Smooth muscle cell (in vitro differentiated cells): ENCODE measurements at regions not wholly inside any gene's neighbourhood (a gene's known extent, or its start where the extent isn't known, plus 50 kb on each side); places are given as distances from the start of the nearest gene placed in this dataset.

Experiments used
- DNase-seq: peaks from one replicate; lab custom pipeline; 2025; ENCODE audit not compliant: unreplicated experiment; lab: John Stamatoyannopoulos, UW
- H2AFZ ChIP-seq: fragments of 200-600 bp; sonication (generic); 2 replicates; pipeline ENCODE4 v1.6.0; 2016; ENCODE audit warnings: antibody characterized with exemption, low read depth, mild to moderate bottlenecking
- H3F3A ChIP-seq: fragments of 200-600 bp; sonication (generic); 2 replicates; pipeline ENCODE4 v1.6.0; 2017; ENCODE audit warnings: antibody characterized with exemption, low read depth
- H3K27ac ChIP-seq: fragments of 200-600 bp; sonication (generic); 2 replicates; pipeline ENCODE4 v1.5.1; 2016; ENCODE audit warnings: low read depth, mild to moderate bottlenecking
- H3K27me3 ChIP-seq: fragments of 200-600 bp; sonication (generic); 2 replicates; pipeline ENCODE4 v1.6.1; 2016; ENCODE audit warnings: low read depth, mild to moderate bottlenecking
- H3K36me3 ChIP-seq: fragments of 200-600 bp; sonication (generic); 2 replicates; pipeline ENCODE4 v1.5.1; 2016; ENCODE audit warnings: low read depth
- H3K4me1 ChIP-seq: fragments of 200-600 bp; sonication (generic); 2 replicates; pipeline ENCODE4 v1.5.1; 2016; ENCODE audit warnings: low read depth
- H3K4me2 ChIP-seq: fragments of 200-600 bp; sonication (generic); 2 replicates; pipeline ENCODE4 v1.6.0; 2016; ENCODE audit warnings: mild to moderate bottlenecking
- H3K4me3 ChIP-seq: fragments of 200-600 bp; sonication (generic); 2 replicates; pipeline ENCODE4 v1.5.1; 2016; ENCODE audit warnings: mild to moderate bottlenecking
- H3K79me2 ChIP-seq: fragments of 200-600 bp; sonication (generic); 2 replicates; pipeline ENCODE4 v1.6.0; 2016; ENCODE audit warnings: low read depth, mild to moderate bottlenecking
- H3K9ac ChIP-seq: fragments of 200-600 bp; sonication (generic); 2 replicates; pipeline ENCODE4 v1.6.0; 2016; ENCODE audit warnings: low read depth
- H3K9me3 ChIP-seq: fragments of 200-600 bp; sonication (generic); replicated peaks from 2 replicates; pipeline ENCODE4 v1.5.1; 2016; ENCODE audit warnings: low read depth
- H4K20me1 ChIP-seq: fragments of 200-600 bp; sonication (generic); 2 replicates; pipeline ENCODE4 v1.6.0; 2016; ENCODE audit warnings: low read depth
- WGBS: methylation state at CpG from one replicate; pipeline ENCODE4 v1.1.7; 2016; ENCODE audit warnings: low lambda C conversion rate; 5-methylcytosine and 5-hydroxymethylcytosine counted together
- TF ChIP-seq, protein P1 (sequence below): fragments of 200-600 bp; sonication (generic); IDR thresholded peaks from 2 replicates; pipeline ENCODE4 v1.5.1; 2017; ENCODE audit warnings: borderline replicate concordance, mild to moderate bottlenecking, antibody characterized with exemption; ENCODE audit not compliant: insufficient read depth, poor library complexity, severe bottlenecking

- TF ChIP-seq, protein P1, sequence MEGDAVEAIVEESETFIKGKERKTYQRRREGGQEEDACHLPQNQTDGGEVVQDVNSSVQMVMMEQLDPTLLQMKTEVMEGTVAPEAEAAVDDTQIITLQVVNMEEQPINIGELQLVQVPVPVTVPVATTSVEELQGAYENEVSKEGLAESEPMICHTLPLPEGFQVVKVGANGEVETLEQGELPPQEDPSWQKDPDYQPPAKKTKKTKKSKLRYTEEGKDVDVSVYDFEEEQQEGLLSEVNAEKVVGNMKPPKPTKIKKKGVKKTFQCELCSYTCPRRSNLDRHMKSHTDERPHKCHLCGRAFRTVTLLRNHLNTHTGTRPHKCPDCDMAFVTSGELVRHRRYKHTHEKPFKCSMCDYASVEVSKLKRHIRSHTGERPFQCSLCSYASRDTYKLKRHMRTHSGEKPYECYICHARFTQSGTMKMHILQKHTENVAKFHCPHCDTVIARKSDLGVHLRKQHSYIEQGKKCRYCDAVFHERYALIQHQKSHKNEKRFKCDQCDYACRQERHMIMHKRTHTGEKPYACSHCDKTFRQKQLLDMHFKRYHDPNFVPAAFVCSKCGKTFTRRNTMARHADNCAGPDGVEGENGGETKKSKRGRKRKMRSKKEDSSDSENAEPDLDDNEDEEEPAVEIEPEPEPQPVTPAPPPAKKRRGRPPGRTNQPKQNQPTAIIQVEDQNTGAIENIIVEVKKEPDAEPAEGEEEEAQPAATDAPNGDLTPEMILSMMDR: no peak
- Histone ChIP-seq H3K27me3 (no peaks in the 10 kb centered on the region), H3K4me3 (peak overlapping the region; percentile 58), H3K36me3 (no peaks in the 10 kb centered on the region), H3K79me2 (peaks cover 8% of the 10 kb centered on the region), H3K4me1 (peaks cover 48% of the 10 kb centered on the region), H3K27ac (peak overlapping the region; percentile 94), H4K20me1 (no peaks in the 10 kb centered on the region), H3K9me3 (no peaks in the 10 kb centered on the region), H3K9ac (peak overlapping the region; percentile 94), H3F3A (peaks cover 38% of the 10 kb centered on the region), H3K4me2 (peak overlapping the region; percentile 88), H2AFZ (no peak overlapping the region)
- DNase-seq: peak; percentile 54
- 9% methylated on average over 49 of the region's 50 CpGs for WGBS
Observed at GRCh38 chr9:129495620-129496472, 125.1 kb downstream of the C9orf50 start.

- Histone ChIP-seq H4K20me1 (no peaks in the 10 kb centered on the region), H3K4me2 (no peak overlapping the region), H3K27ac (peak overlapping the region; percentile 94), H3K4me1 (peaks cover 45% of the 10 kb centered on the region), H3K36me3 (no peaks in the 10 kb centered on the region), H3K27me3 (no peaks in the 10 kb centered on the region), H3K4me3 (no peak overlapping the region), H3F3A (peaks cover 31% of the 10 kb centered on the region), H2AFZ (no peak overlapping the region), H3K9me3 (no peaks in the 10 kb centered on the region), H3K9ac (no peak overlapping the region), H3K79me2 (peaks cover 23% of the 10 kb centered on the region)
- TF ChIP-seq, protein P1: no peak
- no peak for DNase-seq
- WGBS: 90% methylated on average over 10 of the region's 11 CpGs
Observed at GRCh38 chr9:129494113-129494789, 126.7 kb downstream of the C9orf50 start.

- no peak for DNase-seq
- peaks cover 30% of the 10 kb centered on the region for H3F3A ChIP-seq
- no peak overlapping the region for H2AFZ ChIP-seq
- H3K27ac ChIP-seq: peak overlapping the region; percentile 37
- peaks cover 23% of the 10 kb centered on the region for H3K79me2 ChIP-seq
- H3K36me3 ChIP-seq: no peaks in the 10 kb centered on the region
- H3K4me2 ChIP-seq: no peak overlapping the region
- no peak overlapping the region for H3K4me3 ChIP-seq
- H3K9me3 ChIP-seq: no peaks in the 10 kb centered on the region
- H3K9ac ChIP-seq: no peak overlapping the region
- peaks cover 45% of the 10 kb centered on the region for H3K4me1 ChIP-seq
- H3K27me3 ChIP-seq: no peaks in the 10 kb centered on the region
- no peaks in the 10 kb centered on the region for H4K20me1 ChIP-seq
- TF ChIP-seq, protein P1: no peak
- WGBS: 70% methylated on average over 5 of the region's 8 CpGs
Observed at GRCh38 chr9:129493706-129494047, 127.2 kb downstream of the C9orf50 start.
